Tibial artery (tissue), 4 donors: ENCODE measurements at regions not wholly inside any gene's neighbourhood (a gene's known extent, or its start where the extent isn't known, plus 50 kb on each side); places are given as distances from the start of the nearest gene placed in this dataset.

Source experiments
- DNase-seq, 2 donors: peaks; one replicate each; pipeline ENCODE4 v3.0.0-alpha.2; 2019
- H3K27ac ChIP-seq, 2 donors: fragments of 200-600 bp; sonication (generic) in 1 of 2; 1 replicate in 1 of 2; 2 replicates in 1 of 2; pipeline ENCODE4 v1.5.1; 2018 to 2019; ENCODE audit warnings: mild to moderate bottlenecking in 1 of 2
- H3K27me3 ChIP-seq, 2 donors: fragments of 200-600 bp; sonication (generic) in 1 of 2; one replicate each; pipeline versions ENCODE4 v1.5.1 to v1.6.0; 2016 to 2019
- H3K36me3 ChIP-seq, 3 donors: fragments of 200-600 bp; sonication (generic) in 2 of 3; one replicate each; pipeline ENCODE4 v1.5.1; 2016 to 2019; ENCODE audit warnings: mild to moderate bottlenecking in 2 of 3
- H3K4me1 ChIP-seq, 4 donors: fragments of 200-600 bp; sonication (generic) in 2 of 4; 1 replicate in 3 of 4; 2 replicates in 1 of 4; pipeline ENCODE4 v1.5.1; 2016 to 2019
- H3K4me3 ChIP-seq, 2 donors: fragments of 200-600 bp; sonication (generic) in 1 of 2; 1 replicate in 1 of 2; 2 replicates in 1 of 2; pipeline ENCODE4 v1.5.1; 2018 to 2019; ENCODE audit warnings: mild to moderate bottlenecking in 2 of 2
- H3K9me3 ChIP-seq, 3 donors: fragments of 200-600 bp; sonication (generic) in 1 of 3; one replicate each; pipeline ENCODE4 v1.5.1; 2016 to 2019
- intact Hi-C: fragments of 100-400 bp; cut with DNase I; formaldehyde crosslinking; loops from one replicate; pipeline ENCODE4 v1.15.0; 2023; ENCODE audit warnings: low total_unique reads
- TF ChIP-seq, protein P1 (sequence below), 2 experiments: fragments of 200-600 bp in 1 of 2; fragments of 450-650 bp in 1 of 2; IDR thresholded peaks; one replicate each; pipeline ENCODE4 v1.5.1; 2017 to 2019; ENCODE audit warnings: antibody characterized with exemption in 2 of 2, mild to moderate bottlenecking in 1 of 2, moderate library complexity in 1 of 2

DNA sequence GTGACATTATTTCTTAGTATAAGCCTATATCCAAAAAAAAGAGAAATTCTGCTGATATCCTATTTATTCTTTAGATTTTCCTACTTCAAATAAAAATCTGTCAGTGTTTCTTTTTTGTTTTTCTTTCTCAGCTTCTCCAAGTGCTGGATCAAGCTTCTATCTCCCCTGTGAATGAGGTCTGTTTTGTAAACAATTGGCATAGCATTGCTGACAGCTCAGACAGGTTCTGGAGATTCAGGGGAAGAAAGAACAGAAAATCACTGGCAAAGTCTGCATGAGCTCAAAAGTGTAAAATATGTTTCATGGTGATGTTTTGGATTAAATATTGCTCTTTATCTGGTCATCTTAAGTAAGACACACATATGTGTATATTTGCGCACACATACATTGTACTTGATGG lies 492.0 kb upstream of the IGFBP7 start:
- H3K36me3 ChIP-seq = no peaks in the 10 kb centered on the region
- no peaks in the 10 kb centered on the region for H3K27me3 ChIP-seq
- no peak overlapping the region for H3K27ac ChIP-seq
- TF ChIP-seq, protein P1, sequence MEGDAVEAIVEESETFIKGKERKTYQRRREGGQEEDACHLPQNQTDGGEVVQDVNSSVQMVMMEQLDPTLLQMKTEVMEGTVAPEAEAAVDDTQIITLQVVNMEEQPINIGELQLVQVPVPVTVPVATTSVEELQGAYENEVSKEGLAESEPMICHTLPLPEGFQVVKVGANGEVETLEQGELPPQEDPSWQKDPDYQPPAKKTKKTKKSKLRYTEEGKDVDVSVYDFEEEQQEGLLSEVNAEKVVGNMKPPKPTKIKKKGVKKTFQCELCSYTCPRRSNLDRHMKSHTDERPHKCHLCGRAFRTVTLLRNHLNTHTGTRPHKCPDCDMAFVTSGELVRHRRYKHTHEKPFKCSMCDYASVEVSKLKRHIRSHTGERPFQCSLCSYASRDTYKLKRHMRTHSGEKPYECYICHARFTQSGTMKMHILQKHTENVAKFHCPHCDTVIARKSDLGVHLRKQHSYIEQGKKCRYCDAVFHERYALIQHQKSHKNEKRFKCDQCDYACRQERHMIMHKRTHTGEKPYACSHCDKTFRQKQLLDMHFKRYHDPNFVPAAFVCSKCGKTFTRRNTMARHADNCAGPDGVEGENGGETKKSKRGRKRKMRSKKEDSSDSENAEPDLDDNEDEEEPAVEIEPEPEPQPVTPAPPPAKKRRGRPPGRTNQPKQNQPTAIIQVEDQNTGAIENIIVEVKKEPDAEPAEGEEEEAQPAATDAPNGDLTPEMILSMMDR (IDR thresholded peaks at IDR 0.05) = no peak
- no peak overlapping the region for H3K4me3 ChIP-seq
- H3K9me3 ChIP-seq = no peaks in the 10 kb centered on the region
- intact Hi-C loops = no loop called here
- H3K4me1 ChIP-seq = no peaks in the 10 kb centered on the region
- DNase-seq = no peak

DNA sequence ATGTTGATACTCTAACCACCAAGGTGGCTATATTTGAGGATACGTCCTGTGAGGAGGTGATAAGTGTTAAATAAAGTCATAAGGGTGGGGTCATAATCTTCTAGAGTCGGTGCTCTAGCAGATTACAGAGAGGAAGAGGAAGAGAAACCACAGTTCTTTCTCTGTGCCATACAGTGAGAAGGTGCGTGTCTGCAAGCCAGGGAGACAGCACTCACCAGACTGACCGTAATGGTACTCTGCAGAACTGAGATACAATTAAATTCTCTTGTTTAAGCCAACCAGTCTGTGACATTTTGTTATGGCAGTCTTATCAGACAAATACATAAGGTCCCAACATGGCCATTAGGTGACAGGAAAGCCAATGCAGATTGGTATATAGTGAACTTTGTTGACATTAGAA lies 480.9 kb upstream of the IGFBP7 start:
- TF ChIP-seq, protein P1 (IDR thresholded peaks at IDR 0.05) = no peak
- Histone ChIP-seq H3K9me3 (no peaks in the 10 kb centered on the region), H3K27ac (no peak overlapping the region), H3K4me3 (no peak overlapping the region), H3K27me3 (no peaks in the 10 kb centered on the region), H3K36me3 (no peaks in the 10 kb centered on the region), H3K4me1 (no peaks in the 10 kb centered on the region)
- intact Hi-C loops = no loop called here
- DNase-seq = no peak

DNA sequence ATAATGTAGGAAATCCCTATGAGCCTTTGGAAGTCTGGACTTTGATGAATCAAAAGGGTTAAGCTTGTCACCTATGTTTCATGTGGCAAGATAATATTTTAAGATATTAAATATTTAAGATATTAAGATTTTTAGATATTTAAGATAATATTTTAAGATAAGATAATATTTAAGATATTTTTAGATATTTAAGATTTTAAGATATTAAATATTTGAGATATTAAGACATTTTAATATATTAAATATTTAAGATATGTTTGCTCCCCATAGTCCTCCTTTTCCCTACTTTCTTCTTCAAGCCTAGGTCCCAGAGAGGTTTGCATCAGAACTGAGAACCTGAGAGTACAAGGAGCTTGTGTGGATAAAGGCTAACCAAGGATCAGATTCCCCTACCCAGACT lies 478.4 kb upstream of the IGFBP7 start:
- Histone ChIP-seq H3K4me1 (no peaks in the 10 kb centered on the region), H3K9me3 (no peaks in the 10 kb centered on the region), H3K27ac (no peak overlapping the region), H3K36me3 (no peaks in the 10 kb centered on the region), H3K27me3 (no peaks in the 10 kb centered on the region), H3K4me3 (no peak overlapping the region)
- TF ChIP-seq, protein P1 (IDR thresholded peaks at IDR 0.05) = no peak
- intact Hi-C loops = no loop called here
- no peak for DNase-seq

DNA sequence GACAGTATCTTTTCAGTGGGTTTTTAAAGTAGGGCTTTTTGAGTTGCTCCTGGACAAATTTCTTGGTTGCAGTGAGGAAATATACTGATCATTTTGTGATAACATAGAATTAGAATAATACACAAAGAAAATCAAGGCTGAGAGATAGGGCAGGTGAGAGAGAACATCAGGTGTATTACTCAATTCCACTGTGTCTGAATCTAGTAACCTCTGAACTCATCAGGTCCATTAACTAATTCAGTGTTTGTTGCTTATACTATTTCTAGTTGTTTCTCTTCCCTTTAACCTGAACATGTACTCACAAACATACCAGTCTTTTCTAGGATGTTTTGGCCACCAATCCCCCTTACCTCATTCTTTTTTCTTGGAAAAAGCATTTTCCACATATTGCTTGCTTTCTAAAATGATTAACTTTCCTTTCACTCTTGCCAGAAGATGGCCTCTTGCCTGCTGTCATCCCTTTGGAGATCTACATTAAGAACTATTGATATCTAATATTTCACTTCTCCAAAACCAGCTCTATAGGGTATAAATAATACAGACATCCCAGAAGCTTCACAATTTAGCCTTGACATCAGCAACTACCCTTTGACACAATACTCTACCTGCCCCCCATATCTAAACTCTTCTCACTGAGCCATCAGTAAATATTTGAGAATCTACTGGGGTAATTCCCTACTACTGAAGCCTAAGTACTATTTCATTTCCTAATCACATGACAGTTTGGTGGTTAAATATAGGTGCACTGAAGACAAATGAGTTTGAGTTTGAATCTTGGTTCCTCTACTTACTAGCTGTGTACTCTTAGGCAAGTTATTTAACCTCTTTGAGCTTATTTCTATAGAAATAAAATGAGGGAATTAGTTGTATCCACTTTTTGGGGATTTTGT lies 470.8 kb upstream of the IGFBP7 start:
- Histone ChIP-seq H3K27me3 (no peaks in the 10 kb centered on the region), H3K4me3 (no peak overlapping the region), H3K36me3 (no peaks in the 10 kb centered on the region), H3K4me1 (no peaks in the 10 kb centered on the region), H3K9me3 (peaks cover 0 to 3% (median 0%) of the 10 kb centered on the region in 3 donors), H3K27ac (no peak overlapping the region)
- DNase-seq = no peak
- intact Hi-C loops = no loop called here
- TF ChIP-seq, protein P1 (IDR thresholded peaks at IDR 0.05) = no peak

DNA sequence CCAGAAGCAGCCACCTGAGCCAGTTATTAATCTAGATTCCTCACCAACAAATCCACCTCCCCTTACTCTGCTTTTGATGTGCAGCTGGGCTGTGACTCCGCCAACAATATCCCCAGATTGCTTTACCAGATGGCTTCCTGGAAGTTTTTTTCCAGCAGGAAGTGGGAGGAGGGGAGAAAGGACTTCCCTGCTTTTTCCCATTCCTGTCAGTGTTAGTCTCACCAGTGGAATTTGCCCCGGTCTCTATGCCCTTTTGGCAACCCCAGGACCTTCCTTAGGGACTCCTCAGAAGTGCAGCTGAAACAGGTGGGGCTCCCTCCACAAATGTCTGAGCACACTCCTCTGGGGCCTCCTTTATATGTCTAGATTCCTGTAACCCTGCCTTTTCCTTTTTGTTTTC lies 465.2 kb upstream of the IGFBP7 start:
- intact Hi-C loops = no loop called here
- no peak overlapping the region for H3K27ac ChIP-seq
- no peak for DNase-seq
- H3K27me3 ChIP-seq = no peaks in the 10 kb centered on the region
- peaks cover 0 to 3% (median 0%) of the 10 kb centered on the region in 3 donors for H3K9me3 ChIP-seq
- no peaks in the 10 kb centered on the region for H3K36me3 ChIP-seq
- H3K4me3 ChIP-seq = no peak overlapping the region
- no peaks in the 10 kb centered on the region for H3K4me1 ChIP-seq
- TF ChIP-seq, protein P1 (IDR thresholded peaks at IDR 0.05) = no peak
